ENCODE measurements at regions not wholly inside any gene's neighbourhood (a gene's known extent, or its start where the extent isn't known, plus 50 kb on each side); places are given as distances from the start of the nearest gene placed in this dataset.

- TF ChIP-seq CTCF (IDR thresholded peaks at IDR 0.05; ENCODE audit: low read depth, low read length), result no peak
- DNase-seq (ENCODE audit: extremely low read depth, low read depth), result no peak
Measured at GRCh38 chr13:61994174-61994573, 578.5 kb upstream of the PCDH20 start.

GRCh38 chr13:61989978-61990377, 574.3 kb upstream of the PCDH20 start:
- DNase-seq (ENCODE audit: extremely low read depth, low read depth), result no peak
- no peak for TF ChIP-seq CTCF (IDR thresholded peaks at IDR 0.05; ENCODE audit: low read depth, low read length)

- no peak for DNase-seq (ENCODE audit: extremely low read depth, low read depth)
- TF ChIP-seq CTCF (IDR thresholded peaks at IDR 0.05; ENCODE audit: low read depth, low read length), result no peak
Measured at GRCh38 chr13:61988810-61989209, 573.2 kb upstream of the PCDH20 start.

GRCh38 chr13:61975001-61975400, 559.4 kb upstream of the PCDH20 start:
- no peak for DNase-seq (ENCODE audit: extremely low read depth, low read depth)
- TF ChIP-seq CTCF (IDR thresholded peaks at IDR 0.05; ENCODE audit: low read depth, low read length), result no peak

GRCh38 chr13:61965756-61966155, 550.1 kb upstream of the PCDH20 start:
- no peak for TF ChIP-seq CTCF (IDR thresholded peaks at IDR 0.05; ENCODE audit: low read depth, low read length)
- DNase-seq (ENCODE audit: extremely low read depth, low read depth), result no peak

GRCh38 chr13:61960981-61961380, 545.3 kb upstream of the PCDH20 start:
- TF ChIP-seq CTCF (IDR thresholded peaks at IDR 0.05; ENCODE audit: low read depth, low read length), result no peak

GRCh38 chr13:61954092-61954491, 538.4 kb upstream of the PCDH20 start:
- TF ChIP-seq CTCF (IDR thresholded peaks at IDR 0.05; ENCODE audit: low read depth, low read length), result no peak
- no peak for DNase-seq (ENCODE audit: extremely low read depth, low read depth)

More at GRCh38 chr13:61960981-61961380, 545.3 kb upstream of the PCDH20 start:
- DNase-seq (ENCODE audit: extremely low read depth, low read depth), result no peak

All from AG09319 (cell line).